ENCODE measurements at regions not wholly inside any gene's neighbourhood (a gene's known extent, or its start where the extent isn't known, plus 50 kb on each side); places are given as distances from the start of the nearest gene placed in this dataset.

DNA sequence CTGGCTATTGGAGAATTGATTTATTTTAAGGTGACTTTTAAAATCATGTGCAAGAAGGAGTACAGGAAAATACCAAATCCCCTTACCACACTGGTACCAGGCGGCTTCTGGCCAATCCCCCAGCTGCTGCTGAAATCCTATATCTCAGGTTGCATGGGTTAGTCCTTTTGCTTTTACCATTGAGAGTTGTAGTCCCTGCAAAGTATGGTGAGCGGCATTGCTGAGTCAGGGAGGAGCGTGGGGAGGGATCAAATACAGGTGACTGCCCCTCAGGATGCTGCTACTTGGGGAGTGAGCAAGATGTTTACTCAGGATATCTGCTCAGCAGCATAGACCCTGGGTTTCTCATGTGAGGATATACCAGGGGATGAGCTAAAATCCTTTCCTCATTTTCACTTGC lies 131.9 kb upstream of the STAC start:
- TF ChIP-seq, protein P1, sequence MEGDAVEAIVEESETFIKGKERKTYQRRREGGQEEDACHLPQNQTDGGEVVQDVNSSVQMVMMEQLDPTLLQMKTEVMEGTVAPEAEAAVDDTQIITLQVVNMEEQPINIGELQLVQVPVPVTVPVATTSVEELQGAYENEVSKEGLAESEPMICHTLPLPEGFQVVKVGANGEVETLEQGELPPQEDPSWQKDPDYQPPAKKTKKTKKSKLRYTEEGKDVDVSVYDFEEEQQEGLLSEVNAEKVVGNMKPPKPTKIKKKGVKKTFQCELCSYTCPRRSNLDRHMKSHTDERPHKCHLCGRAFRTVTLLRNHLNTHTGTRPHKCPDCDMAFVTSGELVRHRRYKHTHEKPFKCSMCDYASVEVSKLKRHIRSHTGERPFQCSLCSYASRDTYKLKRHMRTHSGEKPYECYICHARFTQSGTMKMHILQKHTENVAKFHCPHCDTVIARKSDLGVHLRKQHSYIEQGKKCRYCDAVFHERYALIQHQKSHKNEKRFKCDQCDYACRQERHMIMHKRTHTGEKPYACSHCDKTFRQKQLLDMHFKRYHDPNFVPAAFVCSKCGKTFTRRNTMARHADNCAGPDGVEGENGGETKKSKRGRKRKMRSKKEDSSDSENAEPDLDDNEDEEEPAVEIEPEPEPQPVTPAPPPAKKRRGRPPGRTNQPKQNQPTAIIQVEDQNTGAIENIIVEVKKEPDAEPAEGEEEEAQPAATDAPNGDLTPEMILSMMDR (IDR thresholded peaks at IDR 0.05), result no peak
- TF ChIP-seq POLR2A (IDR thresholded peaks at IDR 0.05), result no peak
